AG20443 (cell line): ENCODE measurements at regions not wholly inside any gene's neighbourhood (a gene's known extent, or its start where the extent isn't known, plus 50 kb on each side); places are given as distances from the start of the nearest gene placed in this dataset.

ENCODE experiments used
- DNase-seq: peaks from one replicate; pipeline ENCODE4 v3.0.0; 2012; ENCODE audit warnings: low spot score, mixed read lengths

GRCh38 chr13:31049083-31049482, 112.6 kb downstream of the HSPH1 start:
- DNase-seq, result no peak

GRCh38 chr13:31048521-31048920, 113.2 kb downstream of the HSPH1 start:
- DNase-seq, result no peak

GRCh38 chr13:31046711-31047279, 114.3 kb downstream of the TEX26 start:
- DNase-seq, result no peak

GRCh38 chr13:31045286-31046081, 113.0 kb downstream of the TEX26 start:
- DNase-seq, result peak; percentile 92

GRCh38 chr13:31044364-31045285, 112.2 kb downstream of the TEX26 start:
- peak; percentile 88 for DNase-seq

GRCh38 chr13:31043957-31044356, 111.5 kb downstream of the TEX26 start:
- DNase-seq, result no peak

- DNase-seq, result no peak
Measured at GRCh38 chr13:31042481-31043165, 110.2 kb downstream of the TEX26 start.

GRCh38 chr13:31042049-31042448, 109.6 kb downstream of the TEX26 start:
- DNase-seq, result no peak

GRCh38 chr13:31038834-31039552, 106.5 kb downstream of the TEX26 start:
- DNase-seq, result no peak

- no peak for DNase-seq
Measured at GRCh38 chr13:31037874-31038500, 105.5 kb downstream of the TEX26 start.

- DNase-seq, result no peak
Measured at GRCh38 chr13:31036731-31037695, 104.6 kb downstream of the TEX26 start.

GRCh38 chr13:31035185-31035965, 102.9 kb downstream of the TEX26 start:
- DNase-seq, result peak; percentile 69

- DNase-seq, result peak; percentile 36
Measured at GRCh38 chr13:31032528-31033113, 100.2 kb downstream of the TEX26 start.

- no peak for DNase-seq
Measured at GRCh38 chr13:31031482-31031881, 99.0 kb downstream of the TEX26 start.

- no peak for DNase-seq
Measured at GRCh38 chr13:31029102-31029501, 96.6 kb downstream of the TEX26 start.

GRCh38 chr13:31027136-31027535, 94.7 kb downstream of the TEX26 start:
- no peak for DNase-seq
